Psoas muscle (tissue), 7 donors: ENCODE measurements at regions not wholly inside any gene's neighbourhood (a gene's known extent, or its start where the extent isn't known, plus 50 kb on each side); places are given as distances from the start of the nearest gene placed in this dataset.

Source experiments
- ATAC-seq, 4 donors: fragments of 200-7000 bp; cut with Tn5 transposase; one replicate each; pipeline ENCODE4 v1.9.1; 2020; ENCODE audit warnings: moderate library complexity in 3 of 4, mild to moderate bottlenecking in 2 of 4
- DNase-seq, 2 donors: peaks; one replicate each; pipeline ENCODE4 v3.0.0-alpha.2; 2020
- H3K27ac ChIP-seq: fragments of 200-600 bp; one replicate; pipeline ENCODE4 v1.8.0; 2022
- H3K27me3 ChIP-seq, 3 donors: fragments of 200-600 bp in 1 of 3; one replicate each; pipeline versions ENCODE4 v1.6.1 to v1.8.0; 2013 to 2022; ENCODE audit warnings: low read length in 2 of 3, mild to moderate bottlenecking in 2 of 3, moderate library complexity in 1 of 3; ENCODE audit not compliant: insufficient read depth in 3 of 3
- H3K36me3 ChIP-seq, 2 donors: fragments of 200-600 bp in 1 of 2; one replicate each; pipeline versions ENCODE4 v1.6.1 to v1.8.0; 2013 to 2022; ENCODE audit warnings: low read depth in 1 of 2, mild to moderate bottlenecking in 1 of 2, moderate library complexity in 1 of 2; ENCODE audit not compliant: insufficient read depth in 1 of 2
- H3K4me1 ChIP-seq: fragments of 200-600 bp; one replicate; pipeline ENCODE4 v1.8.0; 2022
- H3K4me3 ChIP-seq: fragments of 200-600 bp; one replicate; pipeline ENCODE4 v1.8.0; 2022; ENCODE audit warnings: mild to moderate bottlenecking
- H3K9me3 ChIP-seq: fragments of 200-600 bp; one replicate; pipeline ENCODE4 v1.8.0; 2022
- CTCF ChIP-seq: fragments of 200-600 bp; IDR thresholded peaks from one replicate; pipeline ENCODE4 v1.8.0; 2022; ENCODE audit warnings: antibody characterized with exemption
- WGBS, 3 donors: extraction: QIAGEN DNeasy Blood & Tissue Kit; methylation state at CpG; one replicate each; pipeline versions ENCODE4 v1.1.6 to v1.1.7; 2013; 5-methylcytosine and 5-hydroxymethylcytosine counted together
- intact Hi-C, 2 donors: fragments of 100-400 bp; cut with DNase I; formaldehyde crosslinking; loops; one replicate each; pipeline versions ENCODE4 v1.11.0 to v1.14.2; 2022
- donor health status: healthy with polysubstance abuse.
- donor health status: DM: no; HTN: no; CAD: no; lungs with moderate emphysema.
- donor health status: Bipolar disorder and iron deficiency.
- donor health status: healthy.
- donor health status: DM: yes; HTN: yes; CAD: no.
- donor health status: DM: no; HTN: no; CAD: no.
- donor health status: DM: yes; HTN: yes; CAD: no.

GRCh38 chr4:123109139-123109538, 186.7 kb upstream of the NUDT6 start:
- H3K27ac ChIP-seq = no peak overlapping the region
- 90 to 92% (median 92%) methylated on average over 2 of the region's 2 CpGs for WGBS, 3 donors
- DNase-seq (no peak), ATAC-seq (no peak)
- H3K4me1 ChIP-seq = peaks cover 4% of the 10 kb centered on the region
- no peaks in the 10 kb centered on the region for H3K36me3 ChIP-seq
- no peak overlapping the region for H3K4me3 ChIP-seq
- no peaks in the 10 kb centered on the region for H3K27me3 ChIP-seq
- no peaks in the 10 kb centered on the region for H3K9me3 ChIP-seq
- intact Hi-C loops = loop anchor here in 1 of 2 donors (10.0 kb wide), 2 partner anchors 546 to 1156 kb away; no protein-coding TSS in a partner anchor
- no peak for TF ChIP-seq CTCF

GRCh38 chr4:123110147-123110546, 187.8 kb upstream of the NUDT6 start:
- no peak overlapping the region for H3K4me3 ChIP-seq
- WGBS, 3 donors = 10 to 14% (median 14%) methylated on average over 1 of the region's 1 CpG
- no peaks in the 10 kb centered on the region for H3K27me3 ChIP-seq
- no peak overlapping the region for H3K27ac ChIP-seq
- H3K4me1 ChIP-seq = peaks cover 4% of the 10 kb centered on the region
- TF ChIP-seq CTCF = no peak
- DNase-seq = no peak
- no peak for ATAC-seq
- intact Hi-C loops = no loop called here
- H3K36me3 ChIP-seq = no peaks in the 10 kb centered on the region
- H3K9me3 ChIP-seq = no peaks in the 10 kb centered on the region

DNA sequence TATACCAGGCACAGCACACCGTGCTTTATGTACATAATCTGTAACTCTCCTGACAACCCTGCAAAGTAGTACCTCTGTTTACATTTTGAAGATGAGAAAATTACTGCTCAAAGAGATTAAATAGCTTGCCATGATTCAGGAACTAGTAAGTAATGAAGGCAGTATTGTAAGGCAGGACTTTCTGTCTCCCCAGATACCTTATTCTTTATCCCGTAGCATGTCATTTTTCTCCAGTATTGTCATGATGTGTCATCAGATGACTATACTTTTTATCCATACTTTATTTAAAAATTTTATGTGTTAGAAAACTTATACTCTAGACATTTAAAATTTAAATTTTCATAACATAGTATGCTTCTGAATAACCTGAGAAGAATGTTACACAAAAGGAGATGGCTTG, 188.3 kb upstream of the NUDT6 start:
- Histone ChIP-seq H3K4me1 (peaks cover 4% of the 10 kb centered on the region), H3K4me3 (no peak overlapping the region), H3K36me3 (no peaks in the 10 kb centered on the region), H3K9me3 (no peaks in the 10 kb centered on the region), H3K27me3 (no peaks in the 10 kb centered on the region), H3K27ac (no peak overlapping the region)
- ATAC-seq = no peak
- DNase-seq = no peak
- WGBS, 3 donors = 89 to 97% (median 93%) methylated on average over 2 of the region's 2 CpGs
- intact Hi-C loops = no loop called here
- no peak for TF ChIP-seq CTCF

DNA sequence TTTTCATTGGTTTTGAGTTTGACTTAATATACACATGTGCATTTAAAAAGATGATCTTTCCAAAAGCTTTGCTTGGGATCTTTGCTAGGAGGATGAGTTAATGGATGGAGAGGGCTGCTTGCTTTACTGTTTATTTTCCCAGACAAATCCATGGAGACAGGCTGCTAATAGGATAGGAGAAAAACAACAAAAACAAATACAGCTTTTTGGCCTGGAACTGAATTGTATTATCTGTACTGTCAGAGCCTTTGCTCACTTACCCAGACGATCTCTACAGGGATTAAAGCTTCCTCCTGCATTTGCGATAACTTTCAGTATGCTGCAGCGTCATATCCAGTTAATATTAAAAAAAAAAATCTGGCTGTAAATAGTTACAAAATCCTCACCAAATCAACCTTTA, 190.8 kb upstream of the NUDT6 start:
- intact Hi-C loops = no loop called here
- Histone ChIP-seq H3K27me3 (no peaks in the 10 kb centered on the region), H3K4me3 (no peak overlapping the region), H3K4me1 (peaks cover 4% of the 10 kb centered on the region), H3K9me3 (no peaks in the 10 kb centered on the region), H3K27ac (no peak overlapping the region), H3K36me3 (no peaks in the 10 kb centered on the region)
- DNase-seq (no peak), ATAC-seq (no peak)
- 68 to 72% (median 70%) methylated on average over 3 of the region's 3 CpGs for WGBS, 3 donors
- TF ChIP-seq CTCF = no peak
